Fibroblast of lung (primary cell): ENCODE measurements at regions not wholly inside any gene's neighbourhood (a gene's known extent, or its start where the extent isn't known, plus 50 kb on each side); places are given as distances from the start of the nearest gene placed in this dataset.

Experiments
- EZH2 ChIP-seq: IDR thresholded peaks from 2 replicates; pipeline ENCODE4 v1.5.1; 2012; ENCODE audit warnings: low read length, control low read depth, mild to moderate bottlenecking; ENCODE audit errors: missing control alignments
- TF ChIP-seq, protein P1 (sequence below), 2 donors: IDR thresholded peaks in 1 of 2; conservative IDR thresholded peaks in 1 of 2; 1 replicate in 1 of 2; 2 replicates in 1 of 2; pipeline ENCODE4 v1.5.1; 2011 to 2012; ENCODE audit warnings: low read length in 2 of 2, control low read depth in 1 of 2, inconsistent platforms in 1 of 2, low read depth in 1 of 2, mild to moderate bottlenecking in 1 of 2

DNA sequence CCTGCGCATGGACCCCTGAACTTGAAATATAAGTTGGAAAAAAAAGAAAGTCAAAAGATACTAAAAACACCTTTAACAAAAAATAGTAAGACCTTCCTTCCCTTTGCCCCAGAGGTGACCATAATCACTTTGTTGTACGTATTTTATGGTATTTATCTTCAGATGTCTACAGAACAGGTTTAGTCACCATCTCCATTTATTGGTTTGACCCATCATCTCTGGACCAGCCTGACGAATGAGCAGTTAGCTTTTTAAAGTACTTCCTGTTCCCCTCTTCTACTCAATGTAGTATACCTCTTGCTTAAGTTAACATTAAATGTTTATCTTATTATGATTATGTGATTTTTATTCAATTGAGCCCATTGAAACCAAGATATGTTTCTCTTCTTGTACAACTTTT, 64.7 kb upstream of the CREB3L1 start:
- TF ChIP-seq EZH2, result no peak
- TF ChIP-seq, protein P1, sequence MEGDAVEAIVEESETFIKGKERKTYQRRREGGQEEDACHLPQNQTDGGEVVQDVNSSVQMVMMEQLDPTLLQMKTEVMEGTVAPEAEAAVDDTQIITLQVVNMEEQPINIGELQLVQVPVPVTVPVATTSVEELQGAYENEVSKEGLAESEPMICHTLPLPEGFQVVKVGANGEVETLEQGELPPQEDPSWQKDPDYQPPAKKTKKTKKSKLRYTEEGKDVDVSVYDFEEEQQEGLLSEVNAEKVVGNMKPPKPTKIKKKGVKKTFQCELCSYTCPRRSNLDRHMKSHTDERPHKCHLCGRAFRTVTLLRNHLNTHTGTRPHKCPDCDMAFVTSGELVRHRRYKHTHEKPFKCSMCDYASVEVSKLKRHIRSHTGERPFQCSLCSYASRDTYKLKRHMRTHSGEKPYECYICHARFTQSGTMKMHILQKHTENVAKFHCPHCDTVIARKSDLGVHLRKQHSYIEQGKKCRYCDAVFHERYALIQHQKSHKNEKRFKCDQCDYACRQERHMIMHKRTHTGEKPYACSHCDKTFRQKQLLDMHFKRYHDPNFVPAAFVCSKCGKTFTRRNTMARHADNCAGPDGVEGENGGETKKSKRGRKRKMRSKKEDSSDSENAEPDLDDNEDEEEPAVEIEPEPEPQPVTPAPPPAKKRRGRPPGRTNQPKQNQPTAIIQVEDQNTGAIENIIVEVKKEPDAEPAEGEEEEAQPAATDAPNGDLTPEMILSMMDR (conservative IDR thresholded peaks at IDR 0.05 in 1 of 2, IDR thresholded peaks at IDR 0.05 in 1 of 2; ENCODE audit: low read depth in 1 of 2, low read length in 2 of 2), result no peak
